Trophoblast cell (in vitro differentiated cells and primary cell): ENCODE measurements at regions not wholly inside any gene's neighbourhood (a gene's known extent, or its start where the extent isn't known, plus 50 kb on each side); places are given as distances from the start of the nearest gene placed in this dataset.

Experiments used
- DNase-seq, 2 donors: peaks; one replicate each; pipeline ENCODE4 v3.0.0-alpha.2; 2016
- H2AFZ ChIP-seq: 2 replicates; pipeline ENCODE4 v1.6.1; 2013; ENCODE audit warnings: low read length, moderate library complexity, mild to moderate bottlenecking; ENCODE audit not compliant: insufficient read depth, poor library complexity
- H2AK5ac ChIP-seq: 2 replicates; pipeline ENCODE4 v1.6.1; 2013; ENCODE audit warnings: mild to moderate bottlenecking, low read length
- H2BK120ac ChIP-seq: 2 replicates; pipeline ENCODE4 v1.6.1; 2013; ENCODE audit warnings: low read length, mild to moderate bottlenecking, moderate library complexity; ENCODE audit not compliant: insufficient read depth, poor library complexity
- H2BK12ac ChIP-seq: 2 replicates; pipeline ENCODE4 v1.6.1; 2013; ENCODE audit warnings: mild to moderate bottlenecking, low read length, moderate library complexity
- H2BK5ac ChIP-seq: 2 replicates; pipeline ENCODE4 v1.6.1; 2013; ENCODE audit warnings: low read length, low read depth, moderate library complexity, mild to moderate bottlenecking; ENCODE audit not compliant: poor library complexity
- H3K14ac ChIP-seq: 2 replicates; pipeline ENCODE4 v1.6.1; 2013; ENCODE audit warnings: mild to moderate bottlenecking, low read length
- H3K18ac ChIP-seq: 2 replicates; pipeline ENCODE4 v1.6.1; 2013; ENCODE audit warnings: mild to moderate bottlenecking, low read length
- H3K23ac ChIP-seq: 2 replicates; pipeline ENCODE4 v1.6.1; 2013; ENCODE audit warnings: low read length
- H3K27ac ChIP-seq: 2 replicates; pipeline ENCODE4 v1.5.1; 2013; ENCODE audit warnings: low read depth, mild to moderate bottlenecking, inconsistent platforms, low read length, moderate library complexity
- H3K27me3 ChIP-seq: 2 replicates; pipeline ENCODE4 v1.6.1; 2013; ENCODE audit warnings: inconsistent platforms, mild to moderate bottlenecking, low read length, moderate library complexity; ENCODE audit not compliant: insufficient read depth
- H3K36me3 ChIP-seq, 2 experiments: 1 replicate in 1 of 2; 2 replicates in 1 of 2; pipeline ENCODE4 v1.6.1; 2013; ENCODE audit warnings: low read length in 2 of 2, mild to moderate bottlenecking in 2 of 2, moderate library complexity in 1 of 2; ENCODE audit not compliant: insufficient read depth in 2 of 2, control insufficient read depth in 1 of 2
- H3K4ac ChIP-seq: 2 replicates; pipeline ENCODE4 v1.6.1; 2013; ENCODE audit warnings: low read depth, mild to moderate bottlenecking, low read length, moderate library complexity
- H3K4me1 ChIP-seq, 2 experiments: 1 replicate in 1 of 2; 2 replicates in 1 of 2; pipeline ENCODE4 v1.6.1; 2013; ENCODE audit warnings: low read length in 2 of 2, mild to moderate bottlenecking in 2 of 2, moderate library complexity in 1 of 2; ENCODE audit not compliant: insufficient read depth in 2 of 2, control insufficient read depth in 1 of 2
- H3K4me2 ChIP-seq: 2 replicates; pipeline ENCODE4 v1.6.1; 2013; ENCODE audit warnings: inconsistent platforms, mild to moderate bottlenecking, low read length, moderate library complexity
- H3K4me3 ChIP-seq: 2 replicates; pipeline ENCODE4 v1.5.1; 2013; ENCODE audit warnings: mild to moderate bottlenecking, low read depth, low read length, inconsistent platforms
- H3K79me1 ChIP-seq: one replicate; pipeline ENCODE4 v1.6.1; 2013; ENCODE audit warnings: low read length
- H3K79me2 ChIP-seq: 2 replicates; pipeline ENCODE4 v1.6.1; 2013; ENCODE audit warnings: low read length, mild to moderate bottlenecking; ENCODE audit not compliant: control insufficient read depth, insufficient read depth, poor library complexity
- H3K9ac ChIP-seq: 2 replicates; pipeline ENCODE4 v1.6.1; 2013; ENCODE audit warnings: mild to moderate bottlenecking, low read length
- H3K9me3 ChIP-seq: 2 replicates; pipeline ENCODE4 v1.6.1; 2013; ENCODE audit warnings: low read depth, mild to moderate bottlenecking, control low read depth, inconsistent platforms, low read length; ENCODE audit not compliant: insufficient read depth
- H4K12ac ChIP-seq: 2 replicates; pipeline ENCODE4 v1.6.1; 2013; ENCODE audit warnings: low read depth, mild to moderate bottlenecking, low read length, moderate library complexity
- H4K8ac ChIP-seq: 2 replicates; pipeline ENCODE4 v1.6.1; 2013; ENCODE audit warnings: low read depth, mild to moderate bottlenecking, low read length, moderate library complexity
- H4K91ac ChIP-seq: one replicate; pipeline ENCODE4 v1.6.1; 2013; ENCODE audit warnings: low read depth, mild to moderate bottlenecking, low read length, moderate library complexity
- WGBS: extraction: QIAGEN DNeasy Blood & Tissue Kit; methylation state at CpG from one replicate; pipeline ENCODE4 v1.1.7; 2013; ENCODE audit warnings: missing lambda C conversion rate; ENCODE audit not compliant: insufficient read length, insufficient coverage; ENCODE audit errors: extremely low coverage; 5-methylcytosine and 5-hydroxymethylcytosine counted together

DNA sequence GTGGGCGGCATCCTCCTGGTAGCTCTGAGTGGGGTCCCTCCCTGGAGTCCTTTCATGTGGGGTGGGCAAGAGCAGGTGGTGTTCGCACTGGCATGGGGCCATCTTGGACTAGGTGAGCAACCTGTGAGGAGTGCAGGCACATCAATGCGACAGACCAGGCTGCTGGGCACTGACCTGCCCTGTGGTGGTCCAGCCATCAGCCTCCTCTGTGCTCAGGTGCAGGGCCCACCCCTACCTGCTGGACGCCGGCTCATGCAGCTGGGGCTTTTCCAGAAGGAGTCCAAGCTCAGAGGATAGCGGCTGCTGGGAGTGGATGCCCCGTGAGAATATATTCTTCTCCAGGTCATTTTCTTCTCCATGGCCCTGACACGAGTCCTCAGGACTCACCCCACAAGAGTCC, 424.4 kb downstream of the GLRX3 start:
- Histone ChIP-seq H2BK5ac (no peak overlapping the region), H3K14ac (no peak overlapping the region), H3K4ac (no peak overlapping the region), H3K36me3 (no peaks in the 10 kb centered on the region), H3K4me1 (peaks cover 10 to 12% of the 10 kb centered on the region in 2 experiments), H3K9ac (no peak overlapping the region), H2BK120ac (no peak overlapping the region), H4K91ac (no peak overlapping the region), H3K79me1 (peaks cover 2% of the 10 kb centered on the region), H4K8ac (no peak overlapping the region), H3K27me3 (no peaks in the 10 kb centered on the region), H2BK12ac (no peak overlapping the region), H3K9me3 (no peaks in the 10 kb centered on the region), H4K12ac (no peak overlapping the region), H2AFZ (no peak overlapping the region), H3K4me2 (no peak overlapping the region), H3K23ac (no peak overlapping the region), H3K79me2 (no peaks in the 10 kb centered on the region), H3K4me3 (no peak overlapping the region), H3K27ac (no peak overlapping the region), H3K18ac (no peak overlapping the region), H2AK5ac (no peak overlapping the region)
- DNase-seq, result no peak
- WGBS, result no CpG with 5 or more reads among the region's 8 CpGs

DNA sequence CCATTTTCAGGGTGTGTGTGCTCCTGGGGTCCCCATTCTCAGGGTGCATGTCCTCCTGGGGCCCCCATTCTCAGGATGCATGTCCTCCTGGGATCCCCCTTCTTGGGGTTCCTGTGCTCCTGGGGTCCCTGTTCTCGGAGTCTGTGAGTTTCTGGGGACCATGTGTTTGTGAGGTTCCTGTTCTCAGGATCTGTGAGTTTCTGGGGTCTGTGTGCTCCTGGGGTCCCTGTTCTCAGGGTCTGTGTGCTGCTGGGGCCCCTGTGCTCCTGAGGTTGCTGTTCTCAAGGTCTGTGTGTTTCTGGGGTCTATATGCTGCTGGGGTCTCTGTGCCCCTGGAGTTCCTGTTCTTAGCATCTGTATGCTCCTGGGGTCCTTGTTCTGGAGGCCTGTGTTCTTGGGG, 425.5 kb downstream of the GLRX3 start:
- H2BK5ac ChIP-seq, result no peak overlapping the region
- no peak overlapping the region for H4K8ac ChIP-seq
- no peak overlapping the region for H3K23ac ChIP-seq
- H3K18ac ChIP-seq, result no peak overlapping the region
- no peak overlapping the region for H3K4ac ChIP-seq
- no peak overlapping the region for H4K91ac ChIP-seq
- H3K9ac ChIP-seq, result no peak overlapping the region
- no peaks in the 10 kb centered on the region for H3K27me3 ChIP-seq
- H2AFZ ChIP-seq, result no peak overlapping the region
- H2BK12ac ChIP-seq, result no peak overlapping the region
- no peaks in the 10 kb centered on the region for H3K36me3 ChIP-seq
- peaks cover 2% of the 10 kb centered on the region for H3K79me1 ChIP-seq
- no peak overlapping the region for H3K14ac ChIP-seq
- H4K12ac ChIP-seq, result no peak overlapping the region
- H3K4me2 ChIP-seq, result no peak overlapping the region
- H3K4me3 ChIP-seq, result no peak overlapping the region
- no peaks in the 10 kb centered on the region for H3K9me3 ChIP-seq
- WGBS, result no CpG with 5 or more reads among the region's 1 CpG
- DNase-seq, result no peak
- H2BK120ac ChIP-seq, result no peak overlapping the region
- H2AK5ac ChIP-seq, result no peak overlapping the region
- no peaks in the 10 kb centered on the region for H3K79me2 ChIP-seq
- H3K4me1 ChIP-seq, result peaks cover 10 to 12% of the 10 kb centered on the region in 2 experiments
- H3K27ac ChIP-seq, result no peak overlapping the region

DNA sequence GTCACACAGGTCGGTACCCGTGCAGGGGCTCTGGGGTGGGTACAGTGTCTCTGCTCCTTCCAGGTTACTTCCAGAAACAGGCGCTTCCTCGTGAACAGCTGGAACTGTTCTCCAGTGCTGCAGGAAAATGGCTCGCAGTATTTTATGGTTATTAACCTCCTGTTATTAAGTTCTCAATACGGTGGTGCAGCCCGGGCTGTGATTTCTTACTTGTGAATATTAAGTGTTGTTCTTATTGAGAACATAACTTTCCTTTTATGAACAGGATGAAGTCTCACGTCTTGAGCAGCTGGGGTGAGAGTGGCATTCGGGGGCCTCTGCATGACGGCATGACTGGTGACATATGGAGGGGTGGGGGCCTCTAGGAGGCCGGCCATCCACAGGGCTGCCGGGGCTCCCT, 430.8 kb downstream of the GLRX3 start:
- H4K91ac ChIP-seq, result no peak overlapping the region
- no peak overlapping the region for H2AFZ ChIP-seq
- no peaks in the 10 kb centered on the region for H3K79me2 ChIP-seq
- no peak overlapping the region for H3K27ac ChIP-seq
- no peaks in the 10 kb centered on the region for H3K9me3 ChIP-seq
- no peaks in the 10 kb centered on the region for H3K4me1 ChIP-seq
- no peak for DNase-seq
- H3K4me2 ChIP-seq, result no peak overlapping the region
- no peak overlapping the region for H3K9ac ChIP-seq
- H2BK120ac ChIP-seq, result no peak overlapping the region
- no peak overlapping the region for H3K23ac ChIP-seq
- no peak overlapping the region for H3K18ac ChIP-seq
- no peak overlapping the region for H3K4me3 ChIP-seq
- H3K27me3 ChIP-seq, result no peaks in the 10 kb centered on the region
- WGBS, result no CpG with 5 or more reads among the region's 12 CpGs
- H3K36me3 ChIP-seq, result no peaks in the 10 kb centered on the region
- H2AK5ac ChIP-seq, result no peak overlapping the region
- H4K8ac ChIP-seq, result no peak overlapping the region
- H3K14ac ChIP-seq, result no peak overlapping the region
- H2BK12ac ChIP-seq, result no peak overlapping the region
- no peak overlapping the region for H2BK5ac ChIP-seq
- H3K4ac ChIP-seq, result no peak overlapping the region
- no peaks in the 10 kb centered on the region for H3K79me1 ChIP-seq
- no peak overlapping the region for H4K12ac ChIP-seq

DNA sequence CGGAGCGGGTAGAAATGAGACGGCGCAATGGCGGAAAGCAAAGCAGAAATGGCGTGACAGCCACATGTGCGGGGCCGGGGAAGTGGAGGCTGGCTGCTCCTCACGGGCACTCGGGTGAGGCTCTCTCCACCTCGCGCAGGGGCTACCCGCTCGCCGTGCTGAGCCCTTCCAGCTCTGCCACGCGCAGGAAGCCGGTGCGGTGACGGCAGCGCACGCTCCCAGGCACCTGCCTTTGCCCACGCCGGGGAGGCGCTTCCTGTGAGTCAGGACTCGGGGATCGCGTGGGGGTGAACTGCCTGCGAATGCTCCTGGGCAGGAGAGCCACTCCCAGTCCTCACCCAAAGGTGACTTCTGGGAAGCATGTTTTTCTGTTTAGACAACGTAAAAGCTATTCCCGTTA, 431.2 kb downstream of the GLRX3 start:
- H3K79me1 ChIP-seq, result no peaks in the 10 kb centered on the region
- WGBS, result no CpG with 5 or more reads among the region's 31 CpGs
- H3K4me1 ChIP-seq, result no peaks in the 10 kb centered on the region
- no peak overlapping the region for H4K8ac ChIP-seq
- no peak overlapping the region for H2AK5ac ChIP-seq
- no peak overlapping the region for H3K27ac ChIP-seq
- H3K9ac ChIP-seq, result no peak overlapping the region
- no peak overlapping the region for H3K23ac ChIP-seq
- H2BK12ac ChIP-seq, result no peak overlapping the region
- H3K27me3 ChIP-seq, result no peaks in the 10 kb centered on the region
- H4K12ac ChIP-seq, result no peak overlapping the region
- H2AFZ ChIP-seq, result no peak overlapping the region
- H2BK5ac ChIP-seq, result no peak overlapping the region
- H3K79me2 ChIP-seq, result no peaks in the 10 kb centered on the region
- no peak overlapping the region for H3K4me2 ChIP-seq
- H3K18ac ChIP-seq, result no peak overlapping the region
- H3K9me3 ChIP-seq, result no peaks in the 10 kb centered on the region
- no peak overlapping the region for H2BK120ac ChIP-seq
- no peak for DNase-seq
- H3K4me3 ChIP-seq, result no peak overlapping the region
- no peak overlapping the region for H3K4ac ChIP-seq
- H3K36me3 ChIP-seq, result no peaks in the 10 kb centered on the region
- no peak overlapping the region for H3K14ac ChIP-seq
- H4K91ac ChIP-seq, result no peak overlapping the region
